ENCODE measurements at regions not wholly inside any gene's neighbourhood (a gene's known extent, or its start where the extent isn't known, plus 50 kb on each side); places are given as distances from the start of the nearest gene placed in this dataset.

DNA sequence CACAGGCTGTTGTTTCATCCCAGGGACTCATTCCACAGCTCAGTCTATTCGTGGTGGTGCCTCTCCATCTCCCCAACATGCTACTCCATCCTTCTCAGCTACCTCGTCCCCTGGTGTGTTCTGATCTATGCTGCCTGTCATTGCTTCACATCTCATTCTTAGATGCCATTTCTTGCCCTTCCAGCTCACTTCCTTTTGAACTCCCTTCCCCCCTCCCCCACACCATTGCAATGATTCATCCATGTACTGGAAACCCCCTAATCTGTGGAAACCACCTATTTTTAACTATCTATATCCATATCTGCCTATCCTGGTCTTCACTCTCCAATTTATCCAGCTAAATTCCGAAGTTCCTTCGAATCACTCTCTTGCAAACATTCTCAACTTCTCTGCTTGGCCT lies 65.7 kb upstream of the PARD3B start:
- H3K27me3 Mint-ChIP-seq (ENCODE audit: low read depth): no peaks in the 10 kb centered on the region
- TF ChIP-seq, protein P1, sequence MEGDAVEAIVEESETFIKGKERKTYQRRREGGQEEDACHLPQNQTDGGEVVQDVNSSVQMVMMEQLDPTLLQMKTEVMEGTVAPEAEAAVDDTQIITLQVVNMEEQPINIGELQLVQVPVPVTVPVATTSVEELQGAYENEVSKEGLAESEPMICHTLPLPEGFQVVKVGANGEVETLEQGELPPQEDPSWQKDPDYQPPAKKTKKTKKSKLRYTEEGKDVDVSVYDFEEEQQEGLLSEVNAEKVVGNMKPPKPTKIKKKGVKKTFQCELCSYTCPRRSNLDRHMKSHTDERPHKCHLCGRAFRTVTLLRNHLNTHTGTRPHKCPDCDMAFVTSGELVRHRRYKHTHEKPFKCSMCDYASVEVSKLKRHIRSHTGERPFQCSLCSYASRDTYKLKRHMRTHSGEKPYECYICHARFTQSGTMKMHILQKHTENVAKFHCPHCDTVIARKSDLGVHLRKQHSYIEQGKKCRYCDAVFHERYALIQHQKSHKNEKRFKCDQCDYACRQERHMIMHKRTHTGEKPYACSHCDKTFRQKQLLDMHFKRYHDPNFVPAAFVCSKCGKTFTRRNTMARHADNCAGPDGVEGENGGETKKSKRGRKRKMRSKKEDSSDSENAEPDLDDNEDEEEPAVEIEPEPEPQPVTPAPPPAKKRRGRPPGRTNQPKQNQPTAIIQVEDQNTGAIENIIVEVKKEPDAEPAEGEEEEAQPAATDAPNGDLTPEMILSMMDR (IDR thresholded peaks at IDR 0.05): no peak
- no peaks in the 10 kb centered on the region for H3K36me3 Mint-ChIP-seq (ENCODE audit: low read depth)
- H3K4me1 Mint-ChIP-seq (ENCODE audit: low read depth): peaks cover 5% of the 10 kb centered on the region
- no peaks in the 10 kb centered on the region for H3K9me3 Mint-ChIP-seq (ENCODE audit: low read depth)
- H3K4me3 Mint-ChIP-seq (ENCODE audit: unreplicated experiment): no peak overlapping the region
- H3K27ac Mint-ChIP-seq (ENCODE audit: unreplicated experiment): no peak overlapping the region
- no peak for DNase-seq (ENCODE audit: low spot score)

DNA sequence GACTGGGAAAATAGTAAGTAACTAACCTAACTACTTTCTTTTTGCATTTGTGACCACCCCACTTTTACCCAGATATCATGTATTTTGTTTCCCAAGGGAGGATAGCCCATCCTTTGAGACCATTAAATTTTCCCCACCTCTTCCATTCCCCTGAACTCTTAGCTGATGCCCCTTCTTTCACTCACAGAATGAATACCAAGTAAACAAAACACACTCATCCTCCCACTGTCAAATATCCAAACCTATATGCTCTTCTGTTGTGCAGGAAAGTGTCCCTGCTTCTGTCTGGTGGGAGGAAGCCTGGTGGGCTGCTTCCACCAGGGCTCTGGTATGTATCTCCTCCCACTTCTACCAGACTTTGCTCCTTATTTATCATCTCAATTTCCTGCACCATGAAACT lies 64.6 kb upstream of the PARD3B start:
- Mint-ChIP-seq H3K27ac (ENCODE audit: unreplicated experiment) (no peak overlapping the region), H3K27me3 (ENCODE audit: low read depth) (no peaks in the 10 kb centered on the region), H3K9me3 (ENCODE audit: low read depth) (no peaks in the 10 kb centered on the region), H3K4me3 (ENCODE audit: unreplicated experiment) (no peak overlapping the region), H3K4me1 (ENCODE audit: low read depth) (peaks cover 5% of the 10 kb centered on the region), H3K36me3 (ENCODE audit: low read depth) (no peaks in the 10 kb centered on the region)
- DNase-seq (ENCODE audit: low spot score): no peak
- TF ChIP-seq, protein P1 (IDR thresholded peaks at IDR 0.05): no peak

DNA sequence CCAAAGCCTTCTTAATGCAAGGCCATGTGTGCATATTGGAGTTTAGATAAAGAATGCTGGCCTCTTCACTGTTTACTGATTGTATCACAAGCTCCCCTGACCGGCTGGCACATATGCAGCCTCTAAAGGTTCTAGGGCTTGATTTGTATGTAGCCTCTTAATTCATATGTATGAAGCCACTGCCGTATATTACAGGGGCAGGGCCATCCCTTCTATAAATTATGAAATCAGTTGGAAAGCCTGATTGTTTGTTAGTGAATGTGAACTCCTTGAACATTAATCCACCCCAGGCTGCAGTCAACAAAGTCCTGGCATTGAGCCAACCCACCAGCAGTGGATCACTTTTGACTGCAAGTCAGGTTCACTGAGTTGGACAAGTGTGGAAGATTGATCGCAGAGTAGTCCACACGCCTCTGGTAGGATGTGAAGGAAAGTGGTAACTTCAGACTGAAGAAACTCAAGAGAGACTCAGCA lies 61.6 kb upstream of the PARD3B start:
- Mint-ChIP-seq H3K36me3 (ENCODE audit: low read depth) (no peaks in the 10 kb centered on the region), H3K4me3 (ENCODE audit: unreplicated experiment) (no peak overlapping the region), H3K27ac (ENCODE audit: unreplicated experiment) (no peak overlapping the region), H3K4me1 (ENCODE audit: low read depth) (no peaks in the 10 kb centered on the region), H3K27me3 (ENCODE audit: low read depth) (no peaks in the 10 kb centered on the region), H3K9me3 (ENCODE audit: low read depth) (no peaks in the 10 kb centered on the region)
- no peak for DNase-seq (ENCODE audit: low spot score)
- TF ChIP-seq, protein P1 (IDR thresholded peaks at IDR 0.05): no peak

DNA sequence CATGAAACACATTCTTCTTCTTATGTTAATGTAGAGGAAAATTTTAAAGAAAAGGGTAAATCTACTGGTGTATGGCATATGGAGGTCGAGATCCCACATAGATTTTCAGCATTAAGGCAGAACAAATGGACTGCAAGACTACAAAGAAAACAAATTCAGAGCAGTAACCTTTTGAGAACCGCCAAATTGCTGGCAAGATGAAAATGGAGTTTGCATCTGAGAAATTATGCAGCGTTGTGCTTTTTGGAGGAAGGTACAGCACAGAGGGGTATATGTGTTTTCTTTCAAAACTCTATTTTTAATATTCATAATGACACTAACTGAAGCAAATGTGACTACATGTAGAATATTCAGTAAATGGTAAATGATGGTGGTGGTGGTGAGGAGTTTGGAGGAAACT lies 59.0 kb upstream of the PARD3B start:
- Mint-ChIP-seq H3K4me1 (ENCODE audit: low read depth) (no peaks in the 10 kb centered on the region), H3K9me3 (ENCODE audit: low read depth) (no peaks in the 10 kb centered on the region), H3K4me3 (ENCODE audit: unreplicated experiment) (no peak overlapping the region), H3K27ac (ENCODE audit: unreplicated experiment) (peak overlapping the region; percentile 97), H3K36me3 (ENCODE audit: low read depth) (no peaks in the 10 kb centered on the region), H3K27me3 (ENCODE audit: low read depth) (no peaks in the 10 kb centered on the region)
- TF ChIP-seq, protein P1 (IDR thresholded peaks at IDR 0.05): no peak
- no peak for DNase-seq (ENCODE audit: low spot score)

DNA sequence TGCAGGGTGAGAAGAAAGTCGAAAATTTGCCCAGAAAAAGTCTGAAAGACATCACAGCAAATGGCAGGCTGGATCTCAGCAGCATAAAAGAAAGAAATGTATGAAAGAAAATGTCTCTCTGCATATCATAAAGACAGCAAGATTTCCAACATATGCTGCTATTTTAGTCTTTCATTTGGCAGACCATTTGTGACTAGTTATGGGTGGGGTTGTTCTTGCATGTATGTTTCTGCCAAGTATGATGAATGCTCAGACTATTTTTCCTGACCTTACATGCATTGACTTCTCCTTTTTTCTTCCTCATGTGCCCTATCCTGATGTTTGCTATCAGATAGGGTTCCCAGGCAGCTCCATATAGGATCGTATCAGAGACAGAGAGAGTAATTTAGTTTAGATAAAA lies 58.5 kb upstream of the PARD3B start:
- DNase-seq (ENCODE audit: low spot score): no peak
- Mint-ChIP-seq H3K9me3 (ENCODE audit: low read depth) (no peaks in the 10 kb centered on the region), H3K4me1 (ENCODE audit: low read depth) (peaks cover 4% of the 10 kb centered on the region), H3K27ac (ENCODE audit: unreplicated experiment) (peak overlapping the region; percentile 97), H3K27me3 (ENCODE audit: low read depth) (no peaks in the 10 kb centered on the region), H3K36me3 (ENCODE audit: low read depth) (no peaks in the 10 kb centered on the region), H3K4me3 (ENCODE audit: unreplicated experiment) (no peak overlapping the region)
- TF ChIP-seq, protein P1 (IDR thresholded peaks at IDR 0.05): no peak

Data from chondrocyte (in vitro differentiated cells).